HG02623 (cell line): ENCODE measurements at regions not wholly inside any gene's neighbourhood (a gene's known extent, or its start where the extent isn't known, plus 50 kb on each side); places are given as distances from the start of the nearest gene placed in this dataset.

Source experiments
- ATAC-seq: cut with Tn5 transposase; IDR thresholded peaks from one replicate; pipeline ENCODE4 v1.9.1; 2021; ENCODE audit warnings: moderate library complexity; ENCODE audit not compliant: unreplicated experiment

DNA sequence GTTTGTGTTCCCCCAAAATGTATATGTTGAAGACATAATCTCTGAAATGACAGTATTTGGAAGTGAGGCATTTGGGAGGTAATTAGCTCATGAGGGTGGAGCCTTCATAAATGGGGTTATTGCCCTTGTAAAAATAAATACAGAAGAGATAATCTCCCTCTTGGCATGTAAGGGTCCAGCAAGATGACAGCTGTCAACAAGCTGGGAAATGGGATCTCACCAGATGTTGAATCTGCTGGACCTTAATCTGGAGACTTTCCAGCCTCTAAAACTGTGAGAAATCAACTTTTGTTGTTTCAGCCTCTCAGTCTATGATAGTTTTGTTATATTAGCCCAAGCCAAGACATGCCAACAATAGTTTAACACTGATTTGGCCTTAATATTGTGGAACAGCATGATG is 438.2 kb upstream of the PCDH7 start:
- no peak for ATAC-seq

DNA sequence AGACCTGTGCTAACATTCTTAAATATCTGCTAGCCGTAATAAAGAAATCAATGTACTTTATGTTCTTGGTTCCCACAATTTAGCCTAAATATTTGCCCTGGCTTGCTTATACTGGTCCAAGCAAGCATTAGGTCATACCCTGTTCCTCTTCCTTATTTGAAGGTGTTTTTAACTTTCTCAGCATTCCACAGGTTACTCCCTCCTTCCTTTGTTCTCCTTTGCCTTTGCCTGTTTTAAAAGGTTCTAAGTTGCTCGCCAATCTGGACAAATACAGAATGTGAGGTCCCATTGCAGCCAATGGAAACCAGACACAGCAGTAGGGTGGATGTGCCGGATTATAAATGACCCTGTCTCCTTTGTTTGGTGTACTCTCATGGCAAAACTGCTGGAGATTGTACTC is 436.8 kb upstream of the PCDH7 start:
- no peak for ATAC-seq

DNA sequence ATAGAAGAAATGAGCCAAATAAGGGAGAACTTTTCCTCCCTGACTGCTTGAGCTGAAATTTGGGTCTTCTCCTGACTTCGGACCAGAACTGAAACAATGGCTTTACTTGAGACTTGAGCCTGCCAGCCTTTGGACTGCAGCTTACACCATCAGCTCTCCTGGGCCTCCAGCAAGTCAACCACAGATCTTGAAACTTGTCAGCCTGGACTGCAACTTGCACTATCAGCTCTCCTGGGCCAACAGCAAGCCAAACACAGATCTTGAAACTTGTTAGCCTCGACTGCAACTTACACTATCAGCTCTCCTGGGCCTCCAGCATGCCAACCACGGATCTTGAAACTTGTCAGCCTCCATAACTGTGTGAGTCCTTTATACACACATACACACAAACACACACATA is 425.9 kb upstream of the PCDH7 start:
- no peak for ATAC-seq

DNA sequence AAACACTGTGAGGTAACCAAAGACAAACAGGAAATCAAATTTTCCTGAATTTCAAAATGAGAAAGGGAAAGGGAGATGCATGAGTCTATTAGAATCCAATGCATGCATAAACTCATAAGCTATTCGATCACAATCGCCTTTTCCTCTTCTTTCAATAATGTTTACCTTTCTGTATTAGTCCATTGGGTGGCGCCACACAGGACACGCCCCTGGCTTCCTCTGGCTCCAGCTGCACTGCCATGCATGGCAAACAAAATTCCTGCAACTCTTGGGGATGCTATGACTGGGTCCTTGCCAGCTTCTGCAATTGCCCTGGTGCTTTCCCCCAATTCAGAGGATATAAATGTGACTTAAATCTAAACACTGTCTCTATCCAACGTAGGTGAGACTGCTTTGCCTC is 424.5 kb upstream of the PCDH7 start:
- ATAC-seq = no peak

DNA sequence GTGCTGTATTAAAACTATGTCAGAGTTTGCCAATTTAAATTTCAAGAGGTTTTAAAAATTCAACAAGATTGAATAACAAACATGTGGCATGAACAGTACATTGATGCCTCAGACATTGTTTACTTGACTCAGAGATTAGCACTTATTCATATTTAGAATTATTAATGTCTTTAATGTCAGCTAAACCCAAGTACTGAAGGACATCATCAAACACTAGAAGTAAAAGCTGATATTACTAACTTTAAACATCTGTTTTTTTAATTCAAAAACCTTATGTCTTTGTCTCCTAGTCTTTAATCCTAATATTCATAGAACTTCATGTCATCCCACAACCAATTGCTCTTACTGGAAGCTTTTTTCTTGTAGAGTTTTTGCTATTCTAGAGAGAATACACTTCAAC is 406.2 kb upstream of the PCDH7 start:
- no peak for ATAC-seq

DNA sequence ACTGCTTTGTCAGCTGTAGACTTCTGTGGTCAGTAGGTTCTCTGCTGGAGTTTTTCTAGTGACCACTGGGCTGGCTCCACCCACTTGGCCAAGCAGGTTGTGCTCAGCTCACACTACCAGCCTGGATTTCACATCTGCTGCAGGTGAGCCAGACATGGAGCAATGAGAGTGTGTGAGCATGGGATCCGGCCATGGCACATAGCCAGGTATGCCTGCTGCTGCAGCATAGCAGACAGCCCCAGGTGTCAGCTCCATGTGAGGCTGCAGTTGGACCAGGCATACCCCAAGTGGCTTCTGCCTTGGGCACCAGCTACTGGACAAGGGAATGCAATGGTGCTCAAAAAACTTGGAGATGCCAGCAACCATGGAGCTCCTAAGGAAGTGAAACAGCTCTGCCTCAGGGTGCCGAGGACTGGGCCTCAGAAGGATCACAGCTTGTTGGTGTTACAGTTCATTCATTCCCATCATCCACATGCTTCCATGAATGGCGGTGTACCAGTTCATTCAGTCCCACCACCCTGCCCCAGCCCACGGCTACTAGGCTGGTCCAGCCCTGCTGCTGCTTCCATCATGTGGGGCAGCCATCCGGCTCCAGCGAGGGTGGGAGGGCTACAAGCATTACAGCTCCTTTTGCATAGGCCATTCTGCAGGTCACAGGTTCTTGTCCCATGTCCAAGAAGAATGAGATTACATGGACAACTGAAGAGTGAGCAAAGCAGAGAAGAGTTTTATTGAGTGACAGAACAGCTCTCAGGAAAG is 389.1 kb upstream of the PCDH7 start:
- no peak for ATAC-seq

DNA sequence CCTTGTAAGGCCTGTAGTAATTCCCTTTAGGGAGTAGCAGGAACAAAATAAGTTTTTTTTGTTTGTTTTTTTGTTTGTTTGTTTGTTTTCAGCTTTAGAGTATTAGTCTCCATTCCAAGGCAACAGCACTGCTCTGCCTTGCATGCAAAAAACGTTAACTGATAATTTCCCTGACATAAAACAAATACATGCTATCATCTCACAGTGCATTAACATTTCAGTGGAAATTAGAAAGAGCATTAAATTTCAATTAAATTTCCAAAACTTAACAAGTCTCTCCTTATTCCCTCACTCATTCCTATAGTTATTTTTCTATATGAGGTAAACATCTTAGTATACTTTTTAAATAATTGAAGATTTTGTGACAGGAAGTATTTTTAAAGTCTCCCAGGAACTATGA is 378.4 kb upstream of the PCDH7 start:
- no peak for ATAC-seq

DNA sequence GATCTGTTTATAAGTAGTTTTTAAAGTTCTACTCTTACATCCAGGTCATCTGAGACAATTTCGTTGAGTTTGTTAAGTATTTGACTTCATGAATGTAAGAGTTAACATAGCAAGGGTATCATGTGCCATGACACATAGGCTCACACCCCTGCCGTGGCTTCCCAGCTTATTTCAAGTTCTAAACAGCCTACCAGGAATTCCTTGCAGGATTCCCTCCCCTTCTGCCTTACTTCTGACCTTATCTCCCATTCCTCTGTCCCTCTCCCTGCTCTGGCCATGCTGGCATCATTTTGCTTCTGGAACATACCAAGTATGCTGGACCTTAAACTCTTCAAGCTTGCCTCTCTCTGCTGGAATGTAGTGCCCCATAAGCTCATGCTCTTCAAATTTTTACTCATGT is 369.9 kb upstream of the PCDH7 start:
- no peak for ATAC-seq

DNA sequence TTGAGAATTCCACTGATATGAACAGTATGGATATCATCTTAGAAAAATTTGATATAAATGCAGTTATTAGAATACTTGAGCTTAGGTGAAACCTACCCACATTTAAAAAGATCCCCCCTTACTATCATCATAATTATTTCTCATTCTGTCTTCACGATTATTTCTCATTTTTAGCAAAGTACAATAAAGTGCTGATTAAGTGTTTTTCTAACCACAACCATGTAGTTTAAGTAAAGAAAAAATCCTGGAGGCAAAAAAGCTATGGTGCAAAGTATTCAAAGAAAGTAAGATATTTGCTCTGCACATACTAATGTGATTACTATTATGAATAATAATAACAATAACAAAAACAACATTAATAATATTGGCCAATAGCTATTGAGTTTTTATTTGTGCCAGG is 365.6 kb upstream of the PCDH7 start:
- ATAC-seq = no peak

DNA sequence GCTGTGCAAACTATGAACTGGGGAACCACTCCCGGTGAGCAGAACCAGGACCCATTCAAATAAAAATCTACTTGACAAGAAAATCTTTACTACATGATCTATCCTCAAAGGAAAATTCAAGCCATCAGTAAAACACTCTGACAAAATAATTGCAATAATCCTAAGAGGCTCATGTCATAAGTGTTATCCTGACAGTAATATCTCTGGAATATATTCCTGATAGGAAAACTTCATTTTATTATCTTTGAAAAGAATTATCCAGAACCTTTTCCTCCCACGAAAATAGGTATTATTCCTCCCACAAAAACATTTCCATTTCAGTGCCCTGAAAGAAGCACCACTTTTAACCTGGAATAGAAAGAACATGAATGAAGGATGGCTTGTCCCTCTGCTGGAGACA is 357.7 kb upstream of the PCDH7 start:
- ATAC-seq = no peak

DNA sequence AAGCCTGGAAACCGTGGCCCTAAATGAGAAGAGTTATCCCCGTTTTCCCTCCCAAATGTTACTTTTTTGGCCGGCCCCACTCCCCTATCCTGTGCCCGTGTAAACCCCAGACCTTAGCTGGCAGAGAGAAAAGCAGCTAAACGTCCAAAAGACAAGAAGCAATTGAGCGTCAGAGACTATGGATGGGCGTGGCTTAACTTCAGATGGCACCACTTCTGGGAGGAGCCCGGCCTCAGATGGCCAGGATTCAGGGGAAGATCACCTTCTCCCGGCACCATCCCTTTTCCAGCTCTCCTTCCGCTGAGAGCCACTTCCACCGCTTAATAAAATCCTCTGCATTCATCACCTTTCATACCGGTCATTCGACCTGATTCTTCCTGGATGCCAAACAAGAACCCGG is 350.1 kb upstream of the PCDH7 start:
- no peak for ATAC-seq

DNA sequence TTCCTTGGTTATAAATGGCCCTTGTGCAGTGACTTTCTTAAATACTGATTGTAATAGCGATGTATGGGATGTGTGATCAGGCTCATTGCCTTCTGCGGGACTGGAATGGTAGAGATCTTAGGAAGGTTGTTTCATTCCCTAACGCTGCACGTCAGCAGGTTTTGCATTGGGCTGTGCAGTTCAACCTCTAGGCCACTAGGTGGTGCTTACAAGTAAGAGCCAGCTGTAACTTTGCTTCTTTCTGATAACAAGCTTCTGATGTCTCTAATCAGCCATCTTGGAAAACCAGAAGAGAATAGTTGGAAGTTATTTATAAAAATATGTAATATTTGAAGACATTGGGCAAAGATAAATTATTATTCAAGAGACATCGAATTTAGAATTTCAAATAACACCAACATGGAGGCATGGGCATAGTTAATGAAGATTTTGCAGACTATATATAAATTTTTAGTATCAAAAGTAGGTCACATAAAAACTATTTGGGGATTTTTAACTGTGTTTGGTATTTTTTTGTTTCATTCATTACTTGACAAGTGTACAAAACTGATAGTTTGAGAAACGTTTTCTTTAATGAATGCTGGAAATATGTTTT is 339.7 kb upstream of the PCDH7 start:
- peak; percentile 95 for ATAC-seq

DNA sequence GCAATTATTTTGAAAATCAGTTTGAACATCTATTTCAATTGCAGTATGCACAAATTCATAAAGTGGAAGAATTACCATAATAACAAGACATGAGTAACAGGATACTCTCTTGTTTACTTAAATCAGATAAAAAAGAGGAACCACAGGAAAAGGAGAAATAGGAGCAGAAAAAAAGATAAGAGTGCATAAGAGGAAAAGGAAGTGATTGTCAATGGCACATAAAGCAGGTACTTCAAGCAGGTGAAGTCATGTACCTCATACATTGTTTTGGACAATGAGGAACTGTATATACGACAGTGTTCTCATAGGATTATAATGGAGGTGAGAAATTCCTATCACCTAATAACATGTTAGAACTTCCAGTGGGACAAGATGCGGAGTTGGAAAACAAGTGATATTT is 334.5 kb upstream of the PCDH7 start:
- no peak for ATAC-seq

DNA sequence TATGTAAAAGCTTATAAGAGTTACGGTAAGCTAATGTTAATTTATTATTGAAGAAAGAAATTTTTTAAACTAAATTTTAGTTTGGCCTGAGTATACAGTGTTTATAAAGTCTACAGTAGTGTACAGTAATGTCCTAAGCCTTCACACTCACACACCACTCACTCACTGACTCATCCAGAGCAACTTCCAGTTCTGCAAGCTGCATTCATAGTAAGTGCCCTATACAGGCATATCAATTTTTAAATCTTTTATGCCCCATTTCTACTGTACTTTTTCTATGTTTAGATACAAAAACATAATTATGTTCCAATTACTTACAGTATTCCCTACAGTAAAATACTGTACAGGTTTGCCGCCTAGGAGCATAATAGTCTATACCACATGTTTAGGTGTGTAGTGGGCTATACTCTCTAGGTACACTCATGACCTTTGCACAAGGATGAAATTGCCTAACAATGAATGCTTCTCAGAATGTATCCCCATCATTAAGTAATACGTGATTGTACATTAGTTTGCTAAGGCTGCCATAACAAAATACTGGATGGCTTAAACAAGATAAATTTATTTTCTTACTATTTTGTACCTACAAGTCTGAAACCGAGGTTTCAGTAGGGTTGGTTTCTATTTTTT is 333.8 kb upstream of the PCDH7 start:
- no peak for ATAC-seq

DNA sequence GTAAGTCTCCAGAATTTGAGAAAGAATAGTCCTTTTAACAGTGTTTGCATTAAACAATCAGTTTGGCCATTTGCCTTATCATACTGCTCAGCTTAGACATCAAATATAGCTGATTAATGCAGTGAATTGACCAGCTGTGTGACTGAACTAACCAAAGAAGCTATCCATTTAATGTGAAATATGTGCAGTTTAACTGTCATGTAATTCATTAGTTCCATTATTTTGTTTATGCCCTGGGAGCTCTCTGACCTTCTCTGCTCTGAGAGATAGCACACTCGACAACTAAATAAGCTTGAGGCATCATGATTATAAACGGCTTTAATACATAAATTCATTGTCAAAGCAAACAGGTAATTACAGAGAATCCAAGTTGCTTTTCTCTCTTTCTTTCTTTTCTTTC is 324.3 kb upstream of the PCDH7 start:
- no peak for ATAC-seq

DNA sequence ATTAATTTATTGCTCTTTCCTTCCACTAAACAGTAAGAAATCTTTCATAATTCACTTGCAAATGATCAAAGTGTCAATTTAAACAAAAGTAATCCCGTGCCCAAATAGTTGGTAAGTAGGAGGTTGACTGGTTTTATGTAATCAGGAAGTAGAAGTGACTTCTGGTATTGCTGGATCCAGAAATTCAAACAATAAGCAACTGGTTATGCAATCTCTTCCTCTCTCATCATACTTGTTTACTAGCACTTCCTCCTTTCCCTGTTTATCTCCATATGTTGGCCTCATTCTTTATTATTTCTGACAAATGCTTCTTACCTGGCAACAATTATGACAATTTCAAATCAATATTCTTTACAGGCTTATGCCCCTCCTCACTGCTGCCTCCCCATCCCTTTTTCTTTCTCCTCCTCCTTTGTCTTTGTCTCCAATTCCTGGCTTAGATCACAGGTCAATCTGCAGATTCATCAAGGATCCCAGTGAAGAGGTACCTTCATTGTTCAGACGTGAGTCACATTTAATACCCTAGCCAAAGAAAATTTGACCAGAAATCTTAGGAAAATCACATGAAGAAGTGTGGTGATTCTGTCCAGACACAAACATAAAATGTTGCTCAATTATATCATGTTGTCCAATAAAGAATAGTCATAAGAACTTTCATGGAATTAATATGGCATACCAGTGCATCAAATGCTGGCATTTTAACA is 323.2 kb upstream of the PCDH7 start:
- no peak for ATAC-seq

DNA sequence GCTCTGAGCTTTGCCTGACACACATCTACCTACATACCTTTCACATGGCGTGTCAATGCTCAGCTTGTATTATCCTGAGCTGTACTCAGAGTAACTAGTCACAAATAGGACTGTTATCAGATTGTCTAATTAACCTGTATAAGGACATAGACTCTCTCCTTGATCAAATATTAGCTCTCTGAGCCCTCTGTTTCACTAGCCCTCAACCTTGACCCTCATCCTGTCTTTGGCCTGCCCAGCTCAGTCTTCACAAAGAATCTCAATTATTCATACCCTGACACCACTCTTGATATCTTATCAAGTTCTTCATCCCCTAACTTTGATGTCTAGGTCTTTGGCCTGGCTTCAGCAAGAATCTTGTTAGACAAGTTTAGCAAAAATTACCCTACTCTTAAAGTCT is 320.7 kb upstream of the PCDH7 start:
- no peak for ATAC-seq

DNA sequence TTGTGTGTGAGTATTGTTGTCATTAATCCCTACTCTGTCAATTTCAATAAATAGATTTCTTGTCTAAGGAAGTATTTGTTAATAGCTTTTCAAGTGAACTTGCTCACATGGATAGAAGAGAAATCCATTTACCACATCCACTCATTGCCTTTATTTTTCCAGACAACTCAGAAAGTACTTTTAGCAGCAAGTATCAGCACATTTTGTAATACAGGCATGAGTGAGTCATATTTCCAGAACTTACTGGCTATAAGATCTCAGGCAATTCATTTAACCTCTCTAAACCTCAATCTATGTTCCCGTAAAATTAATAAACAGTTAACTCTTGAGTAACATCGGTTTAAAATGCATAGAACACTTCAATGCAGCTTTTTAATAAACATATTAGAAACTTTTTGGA is 317.9 kb upstream of the PCDH7 start:
- no peak for ATAC-seq

DNA sequence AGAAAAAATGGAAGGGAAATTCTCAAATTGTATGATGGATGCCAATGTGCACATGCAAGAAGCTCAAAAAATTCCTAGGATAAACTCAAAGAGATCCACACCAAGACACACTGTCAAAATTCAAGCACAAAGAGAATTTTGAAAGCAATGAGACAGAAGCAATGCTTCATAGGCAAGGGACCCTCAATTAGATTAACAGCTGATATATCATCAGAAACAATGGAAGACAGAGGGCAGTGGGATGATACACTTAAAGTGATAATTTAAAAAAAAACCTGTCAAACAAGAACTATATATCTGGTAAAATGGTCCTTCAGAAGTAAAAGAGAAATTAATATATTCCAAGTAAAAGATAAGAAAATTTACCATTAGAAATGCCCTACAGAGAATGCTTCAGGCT is 306.3 kb upstream of the PCDH7 start:
- ATAC-seq = no peak

DNA sequence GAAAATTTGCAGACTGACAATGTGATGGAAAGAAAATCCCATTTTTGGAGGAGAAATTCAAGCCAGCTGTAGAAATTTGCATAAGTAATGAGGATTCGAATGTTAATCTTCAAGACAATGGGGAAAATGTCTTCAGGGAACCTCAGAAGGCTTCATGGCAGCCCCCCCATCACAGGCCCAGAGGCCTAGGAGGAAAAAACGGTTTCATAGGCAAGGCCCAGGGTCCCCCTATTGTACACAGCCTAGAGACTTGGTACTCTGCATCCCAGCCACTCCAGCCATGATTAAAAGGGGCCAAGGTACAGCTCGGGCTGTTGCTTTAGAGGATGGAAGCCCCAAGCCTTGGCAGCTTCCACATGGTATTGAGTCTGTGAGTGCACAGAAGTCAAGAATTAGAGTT is 303.6 kb upstream of the PCDH7 start:
- no peak for ATAC-seq

DNA sequence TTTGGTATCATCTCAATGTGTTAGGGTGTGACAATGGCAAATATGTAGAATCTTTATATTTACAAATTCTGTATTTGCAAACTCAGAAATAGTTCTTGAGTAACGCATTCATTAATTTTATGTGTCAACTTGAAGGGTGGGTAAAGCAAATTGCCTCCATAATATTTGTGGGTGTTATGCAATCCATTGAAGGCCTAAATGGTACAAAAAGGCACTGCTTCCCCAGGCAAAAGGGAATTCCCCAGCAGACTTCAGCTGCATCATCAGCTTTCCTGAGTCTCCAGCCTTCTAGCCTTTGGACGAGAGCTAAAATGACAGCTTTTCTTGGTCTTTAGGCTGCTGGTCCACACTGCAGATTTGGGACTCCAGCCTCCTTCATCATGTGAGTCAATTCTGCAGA is 292.2 kb upstream of the PCDH7 start:
- no peak for ATAC-seq
